NCI-H748 treated with DMSO at 0.1 percent for 48 hours (cell line): ENCODE measurements at regions not wholly inside any gene's neighbourhood (a gene's known extent, or its start where the extent isn't known, plus 50 kb on each side); places are given as distances from the start of the nearest gene placed in this dataset.
"Not testable (repeated sequence)": the region's sequence is repeated elsewhere in the genome, so short reads cannot be mapped to it uniquely, and the experiment has no call there.

ENCODE experiments used
- DNase-seq: peaks from one replicate; lab custom pipeline; 2025; lab: John Stamatoyannopoulos, UW

DNA sequence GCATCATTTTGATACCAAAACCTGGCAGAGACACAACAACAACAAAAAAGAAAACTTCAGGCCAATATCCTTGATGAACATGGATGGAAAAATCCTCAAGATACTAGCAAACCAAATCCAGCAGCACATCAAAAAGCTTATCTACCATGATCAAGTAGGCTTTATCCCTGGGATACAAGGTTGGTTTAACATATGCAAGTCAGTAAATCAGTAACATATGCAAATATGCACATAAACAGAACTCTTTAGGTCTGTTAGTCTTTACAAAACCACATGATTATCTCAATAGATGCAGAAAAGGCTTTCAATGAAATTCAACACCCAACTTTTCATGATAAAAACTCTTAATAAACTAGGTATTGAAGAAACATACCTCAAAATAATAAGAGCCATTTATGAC lies 587.5 kb upstream of the CELF4 start:
- not testable (repeated sequence) for DNase-seq

GRCh38 chr18:38116716-38117115 lies 551.1 kb upstream of the CELF4 start:
- no peak for DNase-seq

DNA sequence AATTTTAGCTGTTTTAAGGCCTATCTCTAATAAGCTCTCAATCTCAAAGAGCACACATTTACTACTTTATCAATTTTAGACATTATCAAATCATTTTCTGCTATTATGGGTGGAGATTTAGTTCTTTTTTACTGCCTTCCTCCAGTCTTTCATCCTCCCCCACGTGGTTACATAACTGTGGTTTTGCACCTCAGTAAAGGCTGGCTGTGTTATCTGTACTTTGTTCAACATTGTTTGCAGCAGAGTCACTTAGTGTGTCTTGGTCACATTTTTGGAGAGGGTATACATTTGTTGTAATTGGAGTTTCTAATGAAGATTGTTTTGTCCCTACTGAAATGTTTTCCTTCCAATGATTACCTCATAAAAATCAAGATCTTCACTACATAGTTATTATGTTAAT lies 549.6 kb upstream of the CELF4 start:
- no peak for DNase-seq

DNA sequence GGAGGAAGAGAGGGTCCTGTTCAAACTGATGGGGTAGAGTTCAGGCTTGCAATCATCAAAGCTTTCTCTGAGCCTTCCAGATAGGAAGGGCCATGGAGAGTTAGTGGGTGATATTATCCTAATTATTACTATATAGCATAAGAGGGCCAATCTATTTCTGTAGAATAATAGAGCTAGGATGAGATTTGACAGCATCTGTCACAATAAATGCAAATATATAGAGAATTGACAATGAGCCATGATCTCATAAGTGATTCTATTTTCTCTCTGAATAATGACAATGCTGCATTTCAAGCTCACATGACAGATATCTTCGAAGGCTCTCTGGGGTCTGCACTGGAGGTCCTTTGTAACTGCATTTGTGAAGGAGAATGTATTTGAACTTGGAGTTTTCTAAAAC lies 521.9 kb upstream of the CELF4 start:
- no peak for DNase-seq

GRCh38 chr18:38081516-38081915 lies 515.9 kb upstream of the CELF4 start:
- DNase-seq = no peak

- no peak for DNase-seq
These were observed 511.6 kb upstream of the CELF4 start for GRCh38 chr18:38077229-38077628.

DNA sequence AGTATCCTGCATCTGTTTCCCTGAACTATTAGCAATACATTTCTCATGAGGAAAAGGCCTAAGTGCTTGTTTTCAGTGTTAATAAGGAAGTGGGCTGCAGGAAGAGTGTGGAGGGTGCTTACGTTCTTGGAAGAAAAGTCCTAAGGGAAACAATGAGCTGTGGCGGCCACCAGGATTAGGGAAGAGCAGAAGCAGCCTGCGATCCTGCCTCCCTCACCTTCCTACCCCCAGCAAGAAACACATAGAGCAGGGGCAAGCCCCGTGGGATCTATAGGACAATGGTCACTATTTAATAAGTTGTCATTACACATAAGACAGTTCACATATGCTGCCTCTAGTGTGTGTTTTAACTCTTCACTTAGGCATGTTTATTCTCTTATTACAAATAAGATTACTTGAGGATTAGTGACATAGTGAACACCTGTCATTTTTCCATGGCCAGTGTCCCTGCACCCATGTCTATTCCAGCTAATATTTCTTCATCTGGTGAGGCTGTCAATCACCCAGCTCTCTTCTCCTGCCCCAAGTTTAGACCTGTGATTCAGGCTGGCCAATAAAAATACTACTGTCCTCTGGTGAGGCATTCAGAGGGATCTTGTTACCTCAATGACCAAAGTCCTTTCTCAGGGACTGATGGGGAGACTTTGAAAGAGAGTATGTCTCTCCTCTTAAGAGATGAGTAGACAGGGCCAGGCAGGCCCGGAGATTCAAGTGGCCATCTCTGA lies 510.9 kb upstream of the CELF4 start:
- DNase-seq = no peak

GRCh38 chr18:38074298-38074876 lies 508.8 kb upstream of the CELF4 start:
- no peak for DNase-seq

- no peak for DNase-seq
These were observed 502.2 kb upstream of the CELF4 start for GRCh38 chr18:38067821-38068220.

DNA sequence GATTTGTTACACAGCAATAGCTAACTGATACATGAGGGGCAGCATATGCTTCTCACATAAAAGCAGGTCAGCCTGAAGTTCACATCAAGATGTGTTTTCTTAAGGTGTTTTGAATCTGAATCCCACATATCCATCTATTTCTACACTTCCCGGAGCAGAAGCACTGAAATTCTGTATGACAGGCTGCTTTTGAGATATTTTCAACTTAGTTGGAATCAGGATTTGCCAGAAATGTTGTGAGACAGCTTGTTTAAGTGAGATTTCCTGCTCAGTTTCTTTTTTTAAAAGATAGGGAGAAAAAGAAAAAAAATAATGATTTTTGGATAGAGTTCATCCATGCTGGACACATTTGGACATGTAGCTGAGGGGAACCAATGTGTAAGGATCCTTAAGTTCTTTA lies 501.5 kb upstream of the CELF4 start:
- no peak for DNase-seq

DNA sequence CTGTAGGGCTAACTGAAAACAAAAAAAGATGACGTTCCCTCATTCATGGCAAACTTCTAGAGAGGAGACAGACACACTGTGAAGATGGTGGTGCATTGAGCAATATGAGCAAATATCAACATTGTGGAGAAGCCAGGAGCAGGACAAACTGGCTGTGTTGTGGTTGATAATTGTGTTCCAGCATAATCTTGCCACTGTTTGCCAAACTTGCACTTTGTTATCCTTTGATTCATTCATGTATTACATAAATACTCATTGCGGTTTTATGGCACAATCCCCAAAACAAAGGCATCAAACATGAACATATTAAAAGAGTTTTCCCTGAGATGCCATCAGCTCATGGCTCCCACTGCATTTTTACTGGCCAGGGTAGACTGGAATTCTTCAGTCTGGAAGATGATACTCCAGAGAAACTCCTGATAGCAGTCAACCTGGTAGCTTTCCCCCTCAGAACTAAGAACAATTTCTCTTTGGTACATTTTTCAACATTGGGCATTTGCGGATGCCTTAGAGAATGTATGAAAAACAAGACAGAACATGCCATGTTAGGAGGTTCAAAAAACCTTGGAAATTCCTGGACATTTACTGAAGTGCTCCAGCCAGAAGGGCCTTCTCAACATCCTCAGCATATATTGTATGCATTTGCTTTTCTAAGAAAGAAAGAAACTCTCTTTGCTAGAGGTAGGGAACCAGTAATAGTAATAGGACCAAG lies 487.4 kb upstream of the CELF4 start:
- no peak for DNase-seq

- peak; percentile 16 for DNase-seq
These were observed 482.2 kb upstream of the CELF4 start for GRCh38 chr18:38047820-38048219.

DNA sequence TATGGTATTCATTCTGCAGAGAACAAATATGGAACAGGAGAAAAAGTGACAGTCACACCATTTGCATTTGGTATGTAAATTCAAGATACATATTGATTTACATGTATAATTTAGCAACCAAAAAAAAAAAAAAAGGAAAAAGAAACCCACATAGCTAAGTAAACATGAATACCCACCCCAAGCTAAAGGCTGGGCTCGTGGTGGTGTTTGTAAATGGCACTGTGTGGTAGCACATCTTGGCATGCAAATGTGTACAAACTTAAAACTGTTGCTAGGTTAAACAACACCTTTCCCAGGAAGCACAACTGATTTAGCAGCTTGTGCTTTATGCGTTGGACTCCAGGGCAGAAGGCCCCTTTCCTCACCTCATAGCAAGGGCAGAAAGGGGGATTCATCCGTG lies 481.1 kb upstream of the CELF4 start:
- no peak for DNase-seq

GRCh38 chr18:38045845-38046244 lies 480.2 kb upstream of the CELF4 start:
- DNase-seq = no peak

GRCh38 chr18:38042211-38042890 lies 476.8 kb upstream of the CELF4 start:
- no peak for DNase-seq

DNA sequence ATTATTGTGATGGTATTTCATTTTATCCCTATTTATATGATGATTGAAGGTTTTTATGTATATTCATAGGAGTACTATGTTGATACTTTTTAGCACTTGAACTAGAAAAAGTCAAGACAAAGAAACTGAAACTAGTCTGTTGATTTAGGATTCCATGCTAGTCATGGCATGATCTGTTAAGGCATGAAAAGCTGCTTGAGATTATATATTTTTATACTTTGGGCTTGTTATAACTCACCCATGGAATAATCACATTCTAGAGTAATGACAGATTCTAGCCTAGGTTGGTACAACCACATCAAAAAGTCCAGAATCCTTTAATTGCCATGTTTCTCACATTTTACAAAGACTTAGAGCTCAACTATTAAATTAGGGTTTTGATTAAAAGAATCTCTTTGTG lies 472.6 kb upstream of the CELF4 start:
- DNase-seq = no peak

DNA sequence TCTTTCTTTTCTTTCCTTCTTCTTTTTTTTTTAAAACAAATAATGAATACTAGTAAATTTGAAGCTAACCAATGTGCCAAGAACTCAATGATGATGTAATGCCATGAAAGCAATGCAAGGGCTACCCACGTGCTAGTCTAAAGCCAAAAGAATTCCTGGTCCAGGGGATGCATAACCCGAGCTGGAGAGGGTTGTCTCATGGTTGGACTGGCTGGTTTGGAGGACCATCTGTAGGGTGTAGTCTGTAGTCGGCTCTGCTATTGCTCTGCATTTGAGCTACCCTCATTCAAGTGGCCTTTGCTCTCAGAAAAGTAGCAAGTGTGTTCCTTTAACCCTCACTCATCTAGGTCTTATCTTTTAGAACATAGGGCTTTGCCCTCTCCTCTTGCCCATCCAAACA lies 469.6 kb upstream of the CELF4 start:
- no peak for DNase-seq

GRCh38 chr18:38033282-38033681 lies 467.7 kb upstream of the CELF4 start:
- no peak for DNase-seq

- no peak for DNase-seq
These were observed 466.9 kb upstream of the CELF4 start for GRCh38 chr18:38032516-38032915.

DNA sequence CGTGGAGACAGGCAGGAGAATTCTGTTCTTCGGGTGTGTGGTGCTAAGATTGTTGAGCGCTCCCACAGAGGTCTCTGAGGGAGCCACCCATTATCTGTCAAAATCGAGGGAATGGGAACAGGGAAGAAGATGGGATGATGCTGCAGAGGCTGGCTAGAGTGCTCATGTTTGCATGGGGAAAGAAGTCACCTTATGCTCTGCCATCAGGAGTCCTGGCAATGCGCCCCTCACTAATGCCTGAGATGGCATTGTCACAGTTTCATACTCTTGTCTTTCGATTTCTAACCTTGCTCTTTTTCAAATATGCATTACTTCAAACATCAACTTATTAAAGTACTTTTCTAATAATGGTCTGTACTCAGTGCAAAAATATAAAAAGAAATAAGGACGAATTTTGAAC lies 463.3 kb upstream of the CELF4 start:
- DNase-seq = no peak

DNA sequence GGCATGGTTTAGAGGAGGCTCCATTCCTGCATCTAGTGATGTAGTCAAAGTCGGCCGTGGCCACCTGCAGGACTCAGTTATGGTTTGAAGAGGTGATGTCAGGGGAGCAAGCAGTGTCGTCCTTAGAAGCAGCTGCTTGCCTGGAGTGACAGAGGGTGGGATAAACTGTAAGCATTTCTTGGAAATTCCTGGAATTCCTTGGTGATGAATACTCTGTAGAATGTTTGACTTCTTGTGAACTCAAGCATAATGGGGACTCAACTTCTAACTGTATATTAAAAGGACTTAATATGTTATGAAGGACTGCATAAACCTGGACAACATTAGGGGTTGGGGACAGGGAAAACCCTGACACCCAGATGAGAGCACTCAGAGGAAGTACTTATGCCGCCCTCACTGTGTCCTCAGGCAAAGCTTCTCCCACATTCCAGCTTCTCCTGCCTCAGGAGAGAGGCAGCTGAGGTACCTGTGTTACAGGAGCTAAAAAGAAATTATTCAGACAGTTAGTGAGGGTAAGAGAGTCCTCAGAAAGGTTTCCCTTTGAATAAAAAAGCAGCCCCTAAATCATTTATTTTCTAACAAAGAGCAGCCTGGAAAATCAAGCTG lies 459.9 kb upstream of the CELF4 start:
- DNase-seq = no peak

GRCh38 chr18:38023871-38024270 lies 458.3 kb upstream of the CELF4 start:
- DNase-seq = no peak
